ENCODE measurements at regions not wholly inside any gene's neighbourhood (a gene's known extent, or its start where the extent isn't known, plus 50 kb on each side); places are given as distances from the start of the nearest gene placed in this dataset.

GRCh38 chr5:15026944-15027343 is 155.4 kb upstream of the ANKH start:
- no peak for TF ChIP-seq POLR2AphosphoS5 (IDR thresholded peaks at IDR 0.05)
- TF ChIP-seq, protein P1, sequence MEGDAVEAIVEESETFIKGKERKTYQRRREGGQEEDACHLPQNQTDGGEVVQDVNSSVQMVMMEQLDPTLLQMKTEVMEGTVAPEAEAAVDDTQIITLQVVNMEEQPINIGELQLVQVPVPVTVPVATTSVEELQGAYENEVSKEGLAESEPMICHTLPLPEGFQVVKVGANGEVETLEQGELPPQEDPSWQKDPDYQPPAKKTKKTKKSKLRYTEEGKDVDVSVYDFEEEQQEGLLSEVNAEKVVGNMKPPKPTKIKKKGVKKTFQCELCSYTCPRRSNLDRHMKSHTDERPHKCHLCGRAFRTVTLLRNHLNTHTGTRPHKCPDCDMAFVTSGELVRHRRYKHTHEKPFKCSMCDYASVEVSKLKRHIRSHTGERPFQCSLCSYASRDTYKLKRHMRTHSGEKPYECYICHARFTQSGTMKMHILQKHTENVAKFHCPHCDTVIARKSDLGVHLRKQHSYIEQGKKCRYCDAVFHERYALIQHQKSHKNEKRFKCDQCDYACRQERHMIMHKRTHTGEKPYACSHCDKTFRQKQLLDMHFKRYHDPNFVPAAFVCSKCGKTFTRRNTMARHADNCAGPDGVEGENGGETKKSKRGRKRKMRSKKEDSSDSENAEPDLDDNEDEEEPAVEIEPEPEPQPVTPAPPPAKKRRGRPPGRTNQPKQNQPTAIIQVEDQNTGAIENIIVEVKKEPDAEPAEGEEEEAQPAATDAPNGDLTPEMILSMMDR (IDR thresholded peaks at IDR 0.05), result no peak
- TF ChIP-seq EP300 (IDR thresholded peaks at IDR 0.05), result no peak
- no peak for TF ChIP-seq POLR2A (IDR thresholded peaks at IDR 0.05)
